Left ventricle myocardium inferior (tissue), 1 donor: ENCODE measurements at regions not wholly inside any gene's neighbourhood (a gene's known extent, or its start where the extent isn't known, plus 50 kb on each side); places are given as distances from the start of the nearest gene placed in this dataset.

ENCODE experiments used
- DNase-seq: peaks from one replicate; pipeline ENCODE4 v3.0.0-alpha.2; 2020
- H3K27ac ChIP-seq: fragments of 200-600 bp; replicated peaks from 2 replicates; pipeline ENCODE4 v1.8.0; 2021
- H3K27me3 ChIP-seq: fragments of 200-600 bp; 2 replicates; pipeline ENCODE4 v1.8.0; 2021; ENCODE audit warnings: low read depth
- H3K36me3 ChIP-seq: fragments of 200-600 bp; 2 replicates; pipeline ENCODE4 v1.8.0; 2021
- H3K4me1 ChIP-seq: fragments of 200-600 bp; 2 replicates; pipeline ENCODE4 v1.8.0; 2021
- H3K4me3 ChIP-seq: fragments of 200-600 bp; 2 replicates; pipeline ENCODE4 v1.8.0; 2021; ENCODE audit warnings: mild to moderate bottlenecking, moderate library complexity
- H3K9me3 ChIP-seq: fragments of 200-600 bp; replicated peaks from 2 replicates; pipeline ENCODE4 v1.8.0; 2021
- intact Hi-C: fragments of 100-400 bp; cut with micrococcal nuclease; formaldehyde crosslinking; loops from one replicate; pipeline ENCODE4 v1.11.0; 2022
- TF ChIP-seq, protein P1 (sequence below): fragments of 200-600 bp; IDR thresholded peaks from 2 replicates; pipeline ENCODE4 v1.8.0; 2021; ENCODE audit warnings: antibody characterized with exemption, mild to moderate bottlenecking, borderline replicate concordance
- donor health status: DM: no; HTN: yes; CAD: no; lungs with severe emphysema.

DNA sequence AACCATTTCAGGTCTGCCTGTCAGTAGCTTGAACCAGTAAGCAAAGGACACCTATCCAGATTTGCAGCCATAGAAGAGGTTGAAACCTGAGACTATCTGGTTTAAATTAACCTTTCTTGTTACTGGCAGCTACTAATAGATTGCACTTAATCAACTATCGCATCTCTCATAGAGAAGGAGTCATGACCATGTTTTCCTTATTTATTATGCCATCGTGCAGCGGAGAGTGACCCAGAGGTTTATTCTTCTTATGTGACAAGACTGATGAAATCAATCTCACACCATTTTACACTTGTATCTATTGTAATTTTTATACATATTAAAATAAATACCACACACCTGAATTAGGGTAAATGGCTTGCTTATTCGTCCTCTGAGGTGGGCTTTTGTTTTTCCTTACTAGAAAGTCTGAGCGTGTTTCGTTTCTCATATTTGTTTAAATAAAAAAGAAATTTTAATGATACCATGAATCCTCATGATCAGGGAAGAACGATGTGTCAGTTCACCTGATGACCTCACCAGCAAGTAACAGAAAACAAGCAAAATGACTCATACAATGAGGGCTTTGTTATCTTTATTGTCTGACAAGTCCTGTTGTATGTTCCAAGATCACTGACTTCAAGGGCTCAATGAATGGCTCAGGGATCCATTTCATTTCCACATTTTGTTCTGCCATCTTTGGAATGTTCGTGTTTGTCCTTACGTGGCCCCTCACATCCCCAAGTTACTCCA, 379.5 kb upstream of the DPH6 start:
- Histone ChIP-seq H3K27ac (no peak overlapping the region), H3K4me1 (no peaks in the 10 kb centered on the region), H3K9me3 (no peaks in the 10 kb centered on the region), H3K4me3 (no peak overlapping the region), H3K27me3 (no peaks in the 10 kb centered on the region), H3K36me3 (no peaks in the 10 kb centered on the region)
- intact Hi-C loops, result no loop called here
- no peak for DNase-seq
- TF ChIP-seq, protein P1, sequence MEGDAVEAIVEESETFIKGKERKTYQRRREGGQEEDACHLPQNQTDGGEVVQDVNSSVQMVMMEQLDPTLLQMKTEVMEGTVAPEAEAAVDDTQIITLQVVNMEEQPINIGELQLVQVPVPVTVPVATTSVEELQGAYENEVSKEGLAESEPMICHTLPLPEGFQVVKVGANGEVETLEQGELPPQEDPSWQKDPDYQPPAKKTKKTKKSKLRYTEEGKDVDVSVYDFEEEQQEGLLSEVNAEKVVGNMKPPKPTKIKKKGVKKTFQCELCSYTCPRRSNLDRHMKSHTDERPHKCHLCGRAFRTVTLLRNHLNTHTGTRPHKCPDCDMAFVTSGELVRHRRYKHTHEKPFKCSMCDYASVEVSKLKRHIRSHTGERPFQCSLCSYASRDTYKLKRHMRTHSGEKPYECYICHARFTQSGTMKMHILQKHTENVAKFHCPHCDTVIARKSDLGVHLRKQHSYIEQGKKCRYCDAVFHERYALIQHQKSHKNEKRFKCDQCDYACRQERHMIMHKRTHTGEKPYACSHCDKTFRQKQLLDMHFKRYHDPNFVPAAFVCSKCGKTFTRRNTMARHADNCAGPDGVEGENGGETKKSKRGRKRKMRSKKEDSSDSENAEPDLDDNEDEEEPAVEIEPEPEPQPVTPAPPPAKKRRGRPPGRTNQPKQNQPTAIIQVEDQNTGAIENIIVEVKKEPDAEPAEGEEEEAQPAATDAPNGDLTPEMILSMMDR, result no peak

DNA sequence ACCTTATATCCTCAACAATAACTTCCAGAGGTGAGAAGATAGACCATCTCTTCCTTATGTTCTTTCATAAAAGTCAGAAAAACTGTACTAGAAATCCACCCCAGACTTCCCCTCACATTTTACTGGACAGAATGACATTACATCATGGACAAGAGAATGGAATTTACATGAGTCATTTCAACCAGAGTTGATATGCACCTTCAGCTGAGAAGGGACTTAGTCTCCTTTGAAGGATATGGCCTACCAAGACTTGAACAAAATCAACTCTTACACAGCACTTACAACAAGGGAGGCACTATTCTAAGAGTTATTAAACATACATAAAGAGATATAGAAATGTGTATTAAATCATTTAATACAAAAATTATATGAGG, 380.0 kb upstream of the DPH6 start:
- TF ChIP-seq, protein P1, result no peak
- intact Hi-C loops, result no loop called here
- Histone ChIP-seq H3K4me1 (no peaks in the 10 kb centered on the region), H3K4me3 (no peak overlapping the region), H3K36me3 (no peaks in the 10 kb centered on the region), H3K9me3 (no peaks in the 10 kb centered on the region), H3K27me3 (no peaks in the 10 kb centered on the region), H3K27ac (no peak overlapping the region)
- no peak for DNase-seq

GRCh38 chr15:35928847-35929246, 382.9 kb upstream of the DPH6 start:
- TF ChIP-seq, protein P1, result no peak
- H3K36me3 ChIP-seq, result no peaks in the 10 kb centered on the region
- no peak overlapping the region for H3K4me3 ChIP-seq
- H3K4me1 ChIP-seq, result no peaks in the 10 kb centered on the region
- H3K27ac ChIP-seq, result no peak overlapping the region
- intact Hi-C loops, result no loop called here
- no peaks in the 10 kb centered on the region for H3K27me3 ChIP-seq
- DNase-seq, result no peak
- no peaks in the 10 kb centered on the region for H3K9me3 ChIP-seq

GRCh38 chr15:35929740-35930444, 383.9 kb upstream of the DPH6 start:
- H3K4me3 ChIP-seq, result no peak overlapping the region
- TF ChIP-seq, protein P1, result no peak
- H3K27me3 ChIP-seq, result no peaks in the 10 kb centered on the region
- DNase-seq, result no peak
- no peak overlapping the region for H3K27ac ChIP-seq
- H3K36me3 ChIP-seq, result no peaks in the 10 kb centered on the region
- H3K4me1 ChIP-seq, result no peaks in the 10 kb centered on the region
- intact Hi-C loops, result no loop called here
- no peaks in the 10 kb centered on the region for H3K9me3 ChIP-seq

- no peak overlapping the region for H3K27ac ChIP-seq
- no peak for DNase-seq
- no peaks in the 10 kb centered on the region for H3K9me3 ChIP-seq
- no peak overlapping the region for H3K4me3 ChIP-seq
- TF ChIP-seq, protein P1, result no peak
- no peaks in the 10 kb centered on the region for H3K4me1 ChIP-seq
- H3K27me3 ChIP-seq, result no peaks in the 10 kb centered on the region
- intact Hi-C loops, result no loop called here
- no peaks in the 10 kb centered on the region for H3K36me3 ChIP-seq
Measured at GRCh38 chr15:35931799-35932341, 385.9 kb upstream of the DPH6 start.
